ENCODE measurements at regions not wholly inside any gene's neighbourhood (a gene's known extent, or its start where the extent isn't known, plus 50 kb on each side); places are given as distances from the start of the nearest gene placed in this dataset.

GRCh38 chr13:106102786-106103185 is 432.7 kb downstream of the EFNB2 start:
- Histone ChIP-seq H4K5ac (ENCODE audit: insufficient read length, low read depth, low read length) (no peak overlapping the region), H2BK20ac (ENCODE audit: low read length) (no peak overlapping the region), H3K23me2 (ENCODE audit: low read depth, low read length) (no peaks in the 10 kb centered on the region), H3K9me3 (ENCODE audit: insufficient read depth in 2 of 2, low read depth in 1 of 2, low read length in 1 of 2) (no peaks in the 10 kb centered on the region), H3K27me3 (replicated peaks in 1 of 4; ENCODE audit: control insufficient read depth in 3 of 4, extremely low read depth in 1 of 4, insufficient read depth in 3 of 4, low read length in 3 of 4) (no peaks in the 10 kb centered on the region; a peak in 1 of 7 replicates), H3K18ac (ENCODE audit: extremely low read depth, low read length) (no peak overlapping the region), H2BK12ac (ENCODE audit: low read depth, low read length) (no peak overlapping the region), H2BK15ac (ENCODE audit: low read length) (no peak overlapping the region), H3K4me3 (ENCODE audit: extremely low read depth in 1 of 4, insufficient read depth in 2 of 4, low read depth in 3 of 4, low read length in 4 of 4) (no peak overlapping the region), H3K36me3 (ENCODE audit: control insufficient read depth in 2 of 4, insufficient read depth in 4 of 4, low read length in 3 of 4) (no peaks in the 10 kb centered on the region), H2BK5ac (ENCODE audit: low read depth, low read length) (no peak overlapping the region), H3K4ac (replicated peaks; ENCODE audit: insufficient read length, low read depth, low read length) (no peak overlapping the region), H3K4me2 (ENCODE audit: insufficient read depth in 1 of 2, low read depth in 2 of 2, low read length in 2 of 2) (no peak overlapping the region), H3K79me1 (ENCODE audit: low read depth, low read length) (no peaks in the 10 kb centered on the region), H2AFZ (ENCODE audit: low read length) (no peak overlapping the region), H2BK120ac (replicated peaks; ENCODE audit: low read depth, low read length) (no peak overlapping the region), H4K8ac (ENCODE audit: extremely low read depth, insufficient read depth, low read length) (no peak overlapping the region), H3K9ac (replicated peaks in 1 of 4; ENCODE audit: extremely low read depth in 1 of 4, low read depth in 3 of 4, low read length in 3 of 4) (no peak overlapping the region), H3K14ac (ENCODE audit: insufficient read length) (no peak overlapping the region), H3K27ac (ENCODE audit: low read depth, low read length) (no peak overlapping the region), H3K56ac (replicated peaks; ENCODE audit: insufficient read length, low read depth, low read length) (no peak overlapping the region), H3K23ac (ENCODE audit: insufficient read length) (no peak overlapping the region), H3K79me2 (ENCODE audit: control insufficient read depth in 1 of 2, insufficient read depth in 2 of 2, low read length in 2 of 2) (no peaks in the 10 kb centered on the region), H4K20me1 (replicated peaks in 1 of 2; ENCODE audit: control insufficient read depth in 1 of 2, insufficient read depth in 2 of 2, low read length in 2 of 2) (no peaks in the 10 kb centered on the region), H3K4me1 (replicated peaks in 1 of 4; ENCODE audit: control insufficient read depth in 3 of 4, insufficient read depth in 4 of 4, low read length in 3 of 4) (peaks cover 11 to 25% (median 20%) of the 10 kb centered on the region in 4 experiments), H2AK5ac (ENCODE audit: low read depth, low read length) (no peak overlapping the region), H4K91ac (replicated peaks; ENCODE audit: insufficient read length, low read length) (no peak overlapping the region)
- FAIRE-seq (no peak), DNase-seq (ENCODE audit: low read depth in 1 of 2, low spot score in 2 of 2) (no peak)
- CTCF ChIA-PET (ENCODE audit: partially characterized antibody), result no interaction called here
- POLR2A ChIA-PET (ENCODE audit: partially characterized antibody), result no interaction called here
- WGBS, 2 experiments (ENCODE audit: extremely low coverage in 1 of 2, insufficient coverage in 1 of 2, insufficient read length in 1 of 2, insufficient replicate concordance in 2 of 2, low coverage in 1 of 2, low lambda C conversion rate in 2 of 2, missing lambda C conversion rate in 1 of 2), result 97% methylated on average over 4 of the region's 4 CpGs; no CpG with 5 or more reads in 1 of the 2 experiments
- no peak for TF ChIP-seq SRF (IDR thresholded peaks at IDR 0.05; ENCODE audit: low read depth, low read length)
